Prostate gland (tissue), 2 donors: ENCODE measurements at regions not wholly inside any gene's neighbourhood (a gene's known extent, or its start where the extent isn't known, plus 50 kb on each side); places are given as distances from the start of the nearest gene placed in this dataset.
"Not testable (repeated sequence)": the region's sequence is repeated elsewhere in the genome, so short reads cannot be mapped to it uniquely, and the experiment has no call there.

ENCODE experiments used
- DNase-seq: peaks from one replicate; pipeline ENCODE4 v3.0.0-alpha.2; 2019; ENCODE audit warnings: low spot score
- H3K27ac ChIP-seq, 2 donors: fragments of 200-600 bp; sonication (generic); 2 replicates each; pipeline ENCODE4 v1.5.1; 2017 to 2019
- H3K27me3 ChIP-seq: fragments of 200-600 bp; sonication (generic); replicated peaks from 2 replicates; pipeline ENCODE4 v1.5.1; 2019; ENCODE audit not compliant: insufficient read depth
- H3K36me3 ChIP-seq, 2 donors: fragments of 200-600 bp; sonication (generic); 1 replicate in 1 of 2; 2 replicates in 1 of 2; pipeline versions ENCODE4 v1.5.1 to v1.8.1; 2017 to 2019
- H3K4me1 ChIP-seq: fragments of 200-600 bp; sonication (generic); replicated peaks from 2 replicates; pipeline ENCODE4 v1.5.1; 2019
- H3K4me3 ChIP-seq, 2 donors: fragments of 200-600 bp; sonication (generic); 2 replicates each; pipeline ENCODE4 v1.5.1; 2017 to 2019
- H3K9me3 ChIP-seq: fragments of 200-600 bp; sonication (generic); 2 replicates; pipeline ENCODE4 v1.5.1; 2017
- CTCF ChIP-seq, 4 experiments: fragments of 200-600 bp in 2 of 4; fragments of 450-650 bp in 2 of 4; sonication (generic) in 2 of 4; IDR thresholded peaks; 1 replicate in 3 of 4; 2 replicates in 1 of 4; pipeline ENCODE4 v1.5.1; 2016 to 2019; ENCODE audit warnings: antibody characterized with exemption in 4 of 4, mild to moderate bottlenecking in 2 of 4, moderate library complexity in 2 of 4
- POLR2A ChIP-seq: fragments of 450-650 bp; IDR thresholded peaks from one replicate; pipeline ENCODE4 v1.6.1; 2016; ENCODE audit warnings: antibody characterized with exemption, mild to moderate bottlenecking
- POLR2AphosphoS5 ChIP-seq: sonication (generic); formaldehyde crosslinking; IDR thresholded peaks from one replicate; pipeline ENCODE4 v1.6.1; 2017; ENCODE audit warnings: antibody characterized with exemption
- WGBS: methylation state at CpG from one replicate; pipeline ENCODE4 v1.1.5; 2018; 5-methylcytosine and 5-hydroxymethylcytosine counted together
- intact Hi-C: fragments of 100-400 bp; cut with DNase I; formaldehyde crosslinking; loops from one replicate; pipeline ENCODE4 v1.14.2; 2022

GRCh38 chr2:7655629-7656028, 738.4 kb downstream of the RNF144A start:
- intact Hi-C loops, result no loop called here
- no peak for DNase-seq
- Histone ChIP-seq H3K27me3 (no peaks in the 10 kb centered on the region), H3K4me1 (no peaks in the 10 kb centered on the region), H3K36me3 (no peaks in the 10 kb centered on the region), H3K4me3 (no peak overlapping the region), H3K27ac (no peak overlapping the region), H3K9me3 (no peaks in the 10 kb centered on the region)
- WGBS, result 96% methylated on average over 2 of the region's 2 CpGs
- TF ChIP-seq CTCF (IDR thresholded peaks at IDR 0.05) (no peak), POLR2A (no peak), POLR2AphosphoS5 (no peak)

- H3K4me1 ChIP-seq, intact Hi-C loops, DNase-seq, H3K4me3 ChIP-seq, H3K36me3 ChIP-seq, H3K27me3 ChIP-seq, H3K27ac ChIP-seq, H3K9me3 ChIP-seq: not testable (repeated sequence)
- WGBS, result 98% methylated on average over 2 of the region's 2 CpGs
Observed at GRCh38 chr2:7657526-7657925, 740.3 kb downstream of the RNF144A start.

GRCh38 chr2:7658486-7658885, 741.3 kb downstream of the RNF144A start:
- no peaks in the 10 kb centered on the region for H3K36me3 ChIP-seq
- no peaks in the 10 kb centered on the region for H3K27me3 ChIP-seq
- DNase-seq, result no peak
- H3K27ac ChIP-seq, result no peak overlapping the region
- H3K4me3 ChIP-seq, result no peak overlapping the region
- intact Hi-C loops, result no loop called here
- no peaks in the 10 kb centered on the region for H3K4me1 ChIP-seq
- TF ChIP-seq POLR2AphosphoS5 (no peak), CTCF (IDR thresholded peaks at IDR 0.05) (no peak)
- 93% methylated on average over 12 of the region's 12 CpGs for WGBS
- H3K9me3 ChIP-seq, result no peaks in the 10 kb centered on the region

GRCh38 chr2:7660816-7661215, 743.6 kb downstream of the RNF144A start:
- H3K27me3 ChIP-seq, result no peaks in the 10 kb centered on the region
- H3K27ac ChIP-seq, result no peak overlapping the region
- 60% methylated on average over 2 of the region's 2 CpGs for WGBS
- no peaks in the 10 kb centered on the region for H3K9me3 ChIP-seq
- H3K36me3 ChIP-seq, result no peaks in the 10 kb centered on the region
- TF ChIP-seq POLR2AphosphoS5, result no peak
- TF ChIP-seq CTCF (IDR thresholded peaks at IDR 0.05), result no peak
- TF ChIP-seq POLR2A, result no peak
- no peak for DNase-seq
- no peaks in the 10 kb centered on the region for H3K4me1 ChIP-seq
- intact Hi-C loops, result no loop called here
- H3K4me3 ChIP-seq, result no peak overlapping the region

GRCh38 chr2:7661502-7661901, 744.3 kb downstream of the RNF144A start:
- H3K36me3 ChIP-seq, result no peaks in the 10 kb centered on the region
- H3K9me3 ChIP-seq, result no peaks in the 10 kb centered on the region
- H3K4me3 ChIP-seq, result no peak overlapping the region
- no peak overlapping the region for H3K27ac ChIP-seq
- DNase-seq, result no peak
- no peaks in the 10 kb centered on the region for H3K27me3 ChIP-seq
- H3K4me1 ChIP-seq, result no peaks in the 10 kb centered on the region
- TF ChIP-seq POLR2AphosphoS5 (no peak), CTCF (IDR thresholded peaks at IDR 0.05) (no peak), POLR2A (no peak)
- intact Hi-C loops, result no loop called here
- WGBS, result 35% methylated on average over 5 of the region's 5 CpGs
